Stomach (tissue), 8 donors: ENCODE measurements at regions not wholly inside any gene's neighbourhood (a gene's known extent, or its start where the extent isn't known, plus 50 kb on each side); places are given as distances from the start of the nearest gene placed in this dataset.

ENCODE experiments used
- DNase-seq, 2 donors: peaks; one replicate each; pipeline versions ENCODE4 v3.0.0 to v3.0.0-alpha.2; 2013 to 2019
- H3K27ac ChIP-seq, 5 donors: fragments of 200-600 bp in 4 of 5; sonication (generic) in 4 of 5; one replicate each; pipeline ENCODE4 v1.5.1; 2013 to 2019; ENCODE audit warnings: mild to moderate bottlenecking in 1 of 5, moderate library complexity in 1 of 5
- H3K27me3 ChIP-seq, 3 donors: fragments of 200-600 bp; sonication (generic); one replicate each; pipeline ENCODE4 v1.5.1; 2017 to 2019; ENCODE audit warnings: mixed run types in 1 of 3
- H3K36me3 ChIP-seq, 4 donors: fragments of 200-600 bp; sonication (generic); 1 replicate in 3 of 4; 2 replicates in 1 of 4; pipeline ENCODE4 v1.5.1; 2016 to 2019
- H3K4me1 ChIP-seq, 4 donors: fragments of 200-600 bp; sonication (generic); one replicate each; pipeline ENCODE4 v1.5.1; 2016 to 2019
- H3K4me3 ChIP-seq, 4 donors: fragments of 200-600 bp; sonication (generic) in 3 of 4; one replicate each; pipeline ENCODE4 v1.5.1; 2016 to 2019; ENCODE audit warnings: mild to moderate bottlenecking in 1 of 4
- H3K9me3 ChIP-seq, 4 donors: fragments of 200-600 bp; sonication (generic); one replicate each; pipeline ENCODE4 v1.5.1; 2016 to 2019
- EP300 ChIP-seq: sonication (generic); formaldehyde crosslinking; IDR thresholded peaks from one replicate; pipeline ENCODE4 v1.6.1; 2017; ENCODE audit warnings: antibody characterized with exemption
- POLR2A ChIP-seq, 4 donors: fragments of 450-650 bp; IDR thresholded peaks; one replicate each; pipeline ENCODE4 v1.6.1; 2016; ENCODE audit warnings: antibody characterized with exemption in 4 of 4, control low read depth in 2 of 4, mild to moderate bottlenecking in 1 of 4, moderate library complexity in 1 of 4
- POLR2AphosphoS5 ChIP-seq, 3 donors: sonication (generic); formaldehyde crosslinking; IDR thresholded peaks; one replicate each; pipeline ENCODE4 v1.6.1; 2016; ENCODE audit warnings: antibody characterized with exemption in 3 of 3
- WGBS, 5 donors: extraction: QIAGEN DNeasy Blood & Tissue Kit in 3 of 5; methylation state at CpG; one replicate each; pipeline versions ENCODE4 v1.1.5 to v1.1.7; 2013 to 2018; 5-methylcytosine and 5-hydroxymethylcytosine counted together
- intact Hi-C: fragments of 100-400 bp; cut with DNase I; formaldehyde crosslinking; loops from one replicate; pipeline ENCODE4 v1.15.1; 2023; ENCODE audit warnings: low total_unique reads
- TF ChIP-seq, protein P1 (sequence below), 7 experiments: fragments of 450-650 bp in 4 of 7; fragments of 200-600 bp in 3 of 7; sonication (generic) in 3 of 7; IDR thresholded peaks; one replicate each; pipeline ENCODE4 v1.5.1; 2016 to 2019; ENCODE audit warnings: antibody characterized with exemption in 7 of 7, control low read depth in 2 of 7, mild to moderate bottlenecking in 1 of 7
- donor health status: healthy with polysubstance abuse.
- donor health status: Bipolar disorder and iron deficiency.
- donor health status: healthy.

GRCh38 chr1:209015092-209015491, 568.4 kb upstream of the CAMK1G start:
- no peak overlapping the region for H3K27ac ChIP-seq
- no peak overlapping the region for H3K4me3 ChIP-seq
- TF ChIP-seq POLR2A (IDR thresholded peaks at IDR 0.05), result no peak
- H3K27me3 ChIP-seq, result no peaks in the 10 kb centered on the region
- no peaks in the 10 kb centered on the region for H3K36me3 ChIP-seq
- intact Hi-C loops, result no loop called here
- no peak for DNase-seq
- peaks cover 0 to 9% (median 4%) of the 10 kb centered on the region in 4 donors for H3K9me3 ChIP-seq
- peaks cover 0 to 6% (median 4%) of the 10 kb centered on the region in 4 donors for H3K4me1 ChIP-seq

- no peaks in the 10 kb centered on the region for H3K4me1 ChIP-seq
- H3K27ac ChIP-seq, result no peak overlapping the region
- no peaks in the 10 kb centered on the region for H3K27me3 ChIP-seq
- TF ChIP-seq, protein P1, sequence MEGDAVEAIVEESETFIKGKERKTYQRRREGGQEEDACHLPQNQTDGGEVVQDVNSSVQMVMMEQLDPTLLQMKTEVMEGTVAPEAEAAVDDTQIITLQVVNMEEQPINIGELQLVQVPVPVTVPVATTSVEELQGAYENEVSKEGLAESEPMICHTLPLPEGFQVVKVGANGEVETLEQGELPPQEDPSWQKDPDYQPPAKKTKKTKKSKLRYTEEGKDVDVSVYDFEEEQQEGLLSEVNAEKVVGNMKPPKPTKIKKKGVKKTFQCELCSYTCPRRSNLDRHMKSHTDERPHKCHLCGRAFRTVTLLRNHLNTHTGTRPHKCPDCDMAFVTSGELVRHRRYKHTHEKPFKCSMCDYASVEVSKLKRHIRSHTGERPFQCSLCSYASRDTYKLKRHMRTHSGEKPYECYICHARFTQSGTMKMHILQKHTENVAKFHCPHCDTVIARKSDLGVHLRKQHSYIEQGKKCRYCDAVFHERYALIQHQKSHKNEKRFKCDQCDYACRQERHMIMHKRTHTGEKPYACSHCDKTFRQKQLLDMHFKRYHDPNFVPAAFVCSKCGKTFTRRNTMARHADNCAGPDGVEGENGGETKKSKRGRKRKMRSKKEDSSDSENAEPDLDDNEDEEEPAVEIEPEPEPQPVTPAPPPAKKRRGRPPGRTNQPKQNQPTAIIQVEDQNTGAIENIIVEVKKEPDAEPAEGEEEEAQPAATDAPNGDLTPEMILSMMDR (IDR thresholded peaks at IDR 0.05), result no peak
- no peak for TF ChIP-seq EP300
- no peak for TF ChIP-seq POLR2A (IDR thresholded peaks at IDR 0.05)
- no peak for TF ChIP-seq POLR2AphosphoS5 (IDR thresholded peaks at IDR 0.05)
- intact Hi-C loops, result no loop called here
- no peaks in the 10 kb centered on the region for H3K36me3 ChIP-seq
- H3K4me3 ChIP-seq, result no peak overlapping the region
- DNase-seq, result no peak
- peaks cover 0 to 16% (median 6%) of the 10 kb centered on the region in 4 donors for H3K9me3 ChIP-seq
These were observed 561.9 kb upstream of the CAMK1G start for GRCh38 chr1:209021622-209022021.

DNA sequence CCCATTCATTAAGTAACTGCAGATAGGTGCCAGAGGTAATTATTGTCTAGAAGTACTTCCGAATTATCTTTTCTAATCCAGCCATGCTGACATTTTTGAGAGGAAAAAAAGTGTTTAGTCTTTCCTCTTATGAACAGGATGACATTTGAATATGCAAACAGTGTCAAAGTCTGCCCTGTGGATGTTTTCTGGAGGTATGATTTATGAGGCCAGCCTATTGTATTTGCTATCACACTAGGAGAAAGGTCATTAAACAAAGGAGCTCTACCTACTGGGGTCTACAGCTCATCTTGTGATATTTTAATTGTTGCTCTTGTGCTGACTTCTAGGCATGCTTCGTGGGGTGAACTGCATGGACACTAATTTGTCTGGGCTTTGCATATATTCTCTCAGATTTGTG, 559.7 kb upstream of the CAMK1G start:
- intact Hi-C loops, result no loop called here
- Histone ChIP-seq H3K36me3 (no peaks in the 10 kb centered on the region), H3K27ac (no peak overlapping the region), H3K27me3 (no peaks in the 10 kb centered on the region), H3K4me3 (no peak overlapping the region), H3K4me1 (no peaks in the 10 kb centered on the region), H3K9me3 (peaks cover 0 to 16% (median 6%) of the 10 kb centered on the region in 4 donors)
- no peak for DNase-seq
- 43 to 72% (median 57%) methylated on average over 2 of the region's 2 CpGs for WGBS, 5 donors
- TF ChIP-seq EP300 (no peak), POLR2AphosphoS5 (IDR thresholded peaks at IDR 0.05) (no peak)
- TF ChIP-seq, protein P1 (IDR thresholded peaks at IDR 0.05), result no peak

DNA sequence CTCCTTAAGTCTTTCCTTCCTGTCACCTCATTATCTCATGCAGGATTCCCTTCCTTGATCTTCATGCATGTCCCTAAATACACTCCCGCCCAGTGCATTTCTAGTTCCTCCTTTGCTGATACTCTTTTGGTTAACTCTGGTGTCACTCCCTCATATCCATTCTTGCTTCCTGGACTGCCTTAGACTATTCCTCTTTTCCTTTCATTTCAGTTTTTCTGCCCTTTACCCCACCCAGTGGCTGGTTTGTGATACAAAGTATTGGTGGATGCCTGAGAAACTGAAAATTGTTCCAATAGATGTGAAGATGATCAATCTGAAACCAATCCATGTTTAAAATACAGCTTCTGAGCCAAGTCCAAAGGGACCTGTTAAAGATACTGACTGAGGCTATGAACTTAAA, 553.8 kb upstream of the CAMK1G start:
- no peak for DNase-seq
- WGBS, 5 donors, result 61 to 86% (median 82%) methylated on average over 1 of the region's 1 CpG
- Histone ChIP-seq H3K4me1 (no peaks in the 10 kb centered on the region), H3K27me3 (no peaks in the 10 kb centered on the region), H3K27ac (no peak overlapping the region), H3K9me3 (no peaks in the 10 kb centered on the region), H3K4me3 (no peak overlapping the region), H3K36me3 (no peaks in the 10 kb centered on the region)
- intact Hi-C loops, result no loop called here
- no peak for TF ChIP-seq POLR2AphosphoS5 (IDR thresholded peaks at IDR 0.05)
- TF ChIP-seq POLR2A (IDR thresholded peaks at IDR 0.05), result no peak
- TF ChIP-seq, protein P1 (IDR thresholded peaks at IDR 0.05), result no peak
- TF ChIP-seq EP300, result no peak

DNA sequence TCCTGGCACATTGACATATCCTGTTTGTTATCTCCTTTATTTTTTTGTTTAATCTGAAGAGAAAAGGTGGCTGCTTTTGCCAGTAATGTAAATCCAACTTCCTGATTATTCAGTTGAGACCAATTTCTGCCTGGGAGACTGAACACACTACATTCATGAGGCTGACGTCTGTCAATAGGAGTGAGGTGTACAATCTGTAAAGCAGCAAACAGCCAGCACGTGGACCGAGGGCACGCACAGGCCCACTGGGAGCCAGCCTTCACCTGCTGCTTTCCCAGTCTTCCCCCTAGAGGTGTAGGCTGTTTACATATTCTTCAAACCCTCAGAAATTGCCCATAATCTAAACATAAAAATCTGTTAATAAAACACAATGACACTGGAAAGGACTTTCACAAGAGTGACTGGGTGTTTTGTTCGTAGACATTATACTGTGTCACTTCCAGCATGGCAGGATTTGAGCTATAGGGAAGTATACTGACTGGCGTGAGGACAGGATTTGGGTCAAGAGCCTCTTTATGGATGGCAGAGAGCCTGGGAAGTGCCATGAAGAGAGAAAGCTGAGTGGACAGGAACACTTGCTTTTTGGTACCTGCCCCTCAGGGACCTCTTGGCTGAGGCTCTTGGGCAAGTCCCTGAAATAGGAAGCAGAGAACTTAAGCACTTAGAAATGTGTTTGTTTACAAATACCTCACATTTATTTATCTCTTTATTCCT, 552.9 kb upstream of the CAMK1G start:
- Histone ChIP-seq H3K9me3 (no peaks in the 10 kb centered on the region), H3K4me3 (no peak overlapping the region), H3K27me3 (no peaks in the 10 kb centered on the region), H3K36me3 (no peaks in the 10 kb centered on the region), H3K4me1 (no peaks in the 10 kb centered on the region), H3K27ac (no peak overlapping the region)
- 44 to 64% (median 55%) methylated on average over 6 of the region's 6 CpGs for WGBS, 5 donors
- DNase-seq, result peak in 1 of 2 donors; percentile 41
- TF ChIP-seq POLR2AphosphoS5 (IDR thresholded peaks at IDR 0.05) (no peak), EP300 (no peak), POLR2A (IDR thresholded peaks at IDR 0.05) (no peak)
- TF ChIP-seq, protein P1 (IDR thresholded peaks at IDR 0.05), result no peak
- intact Hi-C loops, result no loop called here
